Peyer's patch (tissue), 4 donors: ENCODE measurements at regions not wholly inside any gene's neighbourhood (a gene's known extent, or its start where the extent isn't known, plus 50 kb on each side); places are given as distances from the start of the nearest gene placed in this dataset.

Experiments
- CTCF ChIP-seq, 6 experiments: fragments of 450-650 bp in 4 of 6; fragments of 200-600 bp in 2 of 6; sonication (generic) in 1 of 6; IDR thresholded peaks; one replicate each; pipeline ENCODE4 v1.5.1; 2017 to 2019; ENCODE audit warnings: antibody characterized with exemption in 6 of 6, mild to moderate bottlenecking in 3 of 6, moderate library complexity in 1 of 6
- POLR2A ChIP-seq, 2 donors: fragments of 450-650 bp; IDR thresholded peaks; one replicate each; pipeline ENCODE4 v1.5.1; 2017; ENCODE audit warnings: antibody characterized with exemption in 2 of 2, mild to moderate bottlenecking in 2 of 2, moderate library complexity in 2 of 2

- no peak for TF ChIP-seq CTCF (IDR thresholded peaks at IDR 0.05)
- TF ChIP-seq POLR2A (IDR thresholded peaks at IDR 0.05) = no peak
Measured at GRCh38 chr12:74166096-74166495, 371.5 kb upstream of the ATXN7L3B start.
